HEK293 (cell line): ENCODE measurements at regions not wholly inside any gene's neighbourhood (a gene's known extent, or its start where the extent isn't known, plus 50 kb on each side); places are given as distances from the start of the nearest gene placed in this dataset.

Source experiments
- CTCF ChIA-PET: fragments of 350-600 bp; formaldehyde crosslinking; extraction: SDS; loops from one replicate; lab custom pipeline; 2021; ENCODE audit warnings: antibody characterized with exemption; lab: Yijun Ruan, JAX
- POLR2A ChIA-PET: fragments of 300-600 bp; formaldehyde crosslinking; extraction: SDS; loops from one replicate; lab custom pipeline; 2020; ENCODE audit warnings: antibody characterized with exemption, inconsistent platforms; lab: Yijun Ruan, JAX
- H3K27ac ChIP-seq: fragments of 200-500 bp; sonication (Bioruptor generic); 2 replicates; pipeline ENCODE4 v1.5.1; 2014; ENCODE audit warnings: low read depth, low read length, control low read depth, inconsistent platforms; ENCODE audit errors: extremely low read depth
- H3K36me3 ChIP-seq, 2 experiments: fragments of 200-500 bp in 1 of 2; sonication (Bioruptor generic) in 1 of 2; 1 replicate in 1 of 2; 2 replicates in 1 of 2; pipeline ENCODE4 v1.5.1; 2014 to 2017; ENCODE audit warnings: inconsistent platforms in 2 of 2, low read length in 2 of 2; ENCODE audit not compliant: control insufficient read depth in 2 of 2, insufficient read depth in 1 of 2
- H3K4me1 ChIP-seq: fragments of 200-500 bp; sonication (Bioruptor generic); 2 replicates; pipeline ENCODE4 v1.5.1; 2014; ENCODE audit warnings: mild to moderate bottlenecking, low read length, inconsistent platforms; ENCODE audit not compliant: control insufficient read depth, insufficient read depth
- H3K4me3 ChIP-seq: 2 replicates; pipeline ENCODE4 v1.5.1; 2011; ENCODE audit warnings: low read depth, mild to moderate bottlenecking, control low read depth, low read length, moderate library complexity
- H3K9me3 ChIP-seq: fragments of 200-500 bp; sonication (Bioruptor generic); 2 replicates; pipeline ENCODE4 v1.5.1; 2014; ENCODE audit warnings: low read depth, low read length, inconsistent platforms; ENCODE audit not compliant: control insufficient read depth, insufficient read depth
- EGR2 ChIP-seq: fragments of 450-650 bp; formaldehyde crosslinking; IDR thresholded peaks from 2 replicates; pipeline ENCODE4 v1.5.1; 2016; ENCODE audit warnings: low read depth, missing biosample characterization, missing genetic modification characterization
- HOXD13 ChIP-seq: sonication (generic); formaldehyde crosslinking; IDR thresholded peaks from 2 replicates; pipeline ENCODE4 v1.8.0; 2022; ENCODE audit warnings: missing genetic modification reagents, borderline replicate concordance
- MYNN ChIP-seq: fragments of 450-650 bp; formaldehyde crosslinking; IDR thresholded peaks from 2 replicates; pipeline ENCODE4 v1.5.1; 2016; ENCODE audit warnings: missing biosample characterization, missing genetic modification characterization, borderline replicate concordance
- REPIN1 ChIP-seq: fragments of 450-650 bp; formaldehyde crosslinking; IDR thresholded peaks from 2 replicates; pipeline ENCODE4 v1.5.1; 2017; ENCODE audit warnings: missing biosample characterization, missing genetic modification characterization, low read depth
- SP3 ChIP-seq: fragments of 450-650 bp; formaldehyde crosslinking; IDR thresholded peaks from 2 replicates; pipeline ENCODE4 v1.5.1; 2016; ENCODE audit warnings: missing biosample characterization, missing genetic modification characterization
- ZBTB1 ChIP-seq: fragments of 450-650 bp; formaldehyde crosslinking; IDR thresholded peaks from 2 replicates; pipeline ENCODE4 v1.5.1; 2016; ENCODE audit warnings: missing biosample characterization, missing genetic modification characterization
- ZNF155 ChIP-seq: fragments of 450-650 bp; formaldehyde crosslinking; IDR thresholded peaks from 2 replicates; pipeline ENCODE4 v1.5.1; 2016; ENCODE audit warnings: missing biosample characterization, missing genetic modification characterization
- ZNF16 ChIP-seq: fragments of 450-650 bp; formaldehyde crosslinking; IDR thresholded peaks from 2 replicates; pipeline ENCODE4 v1.5.1; 2016; ENCODE audit warnings: low read depth, missing biosample characterization, missing genetic modification characterization
- ZNF175 ChIP-seq: fragments of 450-650 bp; formaldehyde crosslinking; IDR thresholded peaks from 2 replicates; pipeline ENCODE4 v1.5.1; 2016; ENCODE audit warnings: missing biosample characterization, missing genetic modification characterization
- ZNF26 ChIP-seq: fragments of 450-650 bp; formaldehyde crosslinking; IDR thresholded peaks from 2 replicates; pipeline ENCODE4 v1.5.1; 2016; ENCODE audit warnings: missing biosample characterization, missing genetic modification characterization
- ZNF292 ChIP-seq: fragments of 450-650 bp; formaldehyde crosslinking; IDR thresholded peaks from 2 replicates; pipeline ENCODE4 v1.5.1; 2016; ENCODE audit warnings: low read depth, missing biosample characterization, missing genetic modification characterization, borderline replicate concordance
- ZNF404 ChIP-seq: fragments of 450-650 bp; formaldehyde crosslinking; IDR thresholded peaks from 2 replicates; pipeline ENCODE4 v1.5.1; 2017; ENCODE audit warnings: missing biosample characterization, missing genetic modification characterization
- ZNF426 ChIP-seq: fragments of 450-650 bp; formaldehyde crosslinking; IDR thresholded peaks from 2 replicates; pipeline ENCODE4 v1.5.1; 2017; ENCODE audit warnings: missing biosample characterization, missing genetic modification characterization, mild to moderate bottlenecking, inconsistent platforms, moderate library complexity
- ZNF549 ChIP-seq: fragments of 450-650 bp; IDR thresholded peaks from 2 replicates; pipeline ENCODE4 v1.5.1; 2018; ENCODE audit warnings: missing biosample characterization, missing genetic modification characterization, mild to moderate bottlenecking, inconsistent platforms, moderate library complexity
- ZNF555 ChIP-seq: fragments of 450-650 bp; formaldehyde crosslinking; conservative IDR thresholded peaks from 2 replicates; pipeline ENCODE4 v1.5.1; 2017; ENCODE audit warnings: missing biosample characterization, mild to moderate bottlenecking, missing genetic modification characterization, inconsistent platforms
- ZNF792 ChIP-seq: fragments of 450-650 bp; formaldehyde crosslinking; IDR thresholded peaks from 2 replicates; pipeline ENCODE4 v1.5.1; 2016; ENCODE audit warnings: missing biosample characterization, missing genetic modification characterization
- ZSCAN16 ChIP-seq: fragments of 450-650 bp; formaldehyde crosslinking; IDR thresholded peaks from 2 replicates; pipeline ENCODE4 v1.5.1; 2016; ENCODE audit warnings: missing biosample characterization, missing genetic modification characterization
- ZSCAN18 ChIP-seq: fragments of 450-650 bp; formaldehyde crosslinking; IDR thresholded peaks from 2 replicates; pipeline ENCODE4 v1.5.1; 2016; ENCODE audit warnings: missing biosample characterization, missing genetic modification characterization
- ZXDB ChIP-seq: fragments of 450-650 bp; formaldehyde crosslinking; IDR thresholded peaks from 2 replicates; pipeline ENCODE4 v1.5.1; 2016; ENCODE audit warnings: missing biosample characterization, missing genetic modification characterization
- TF ChIP-seq, protein P1 (sequence below): fragments of 450-650 bp; IDR thresholded peaks from 2 replicates; pipeline ENCODE4 v1.5.1; 2018; ENCODE audit warnings: missing biosample characterization, mild to moderate bottlenecking, missing genetic modification characterization
- TF ChIP-seq, protein P2 (sequence below): fragments of 450-650 bp; formaldehyde crosslinking; IDR thresholded peaks from 2 replicates; pipeline ENCODE4 v1.5.1; 2016; ENCODE audit warnings: missing biosample characterization, missing genetic modification characterization
- TF ChIP-seq, protein P3 (sequence below): fragments of 450-650 bp; formaldehyde crosslinking; IDR thresholded peaks from 2 replicates; pipeline ENCODE4 v1.5.1; 2017; ENCODE audit warnings: missing biosample characterization, missing genetic modification characterization
- TF ChIP-seq, protein P4 (sequence below): fragments of 450-650 bp; formaldehyde crosslinking; IDR thresholded peaks from 2 replicates; pipeline ENCODE4 v1.5.1; 2016; ENCODE audit warnings: missing biosample characterization, missing genetic modification characterization
- TF ChIP-seq, protein P5 (sequence below): fragments of 450-650 bp; formaldehyde crosslinking; IDR thresholded peaks from 2 replicates; pipeline ENCODE4 v1.5.1; 2016; ENCODE audit warnings: missing biosample characterization, missing genetic modification characterization, low read depth
- TF ChIP-seq, protein P6 (sequence below): fragments of 450-650 bp; formaldehyde crosslinking; IDR thresholded peaks from 2 replicates; pipeline ENCODE4 v1.5.1; 2016; ENCODE audit warnings: missing biosample characterization, missing genetic modification characterization

- CTCF ChIA-PET = no interaction called here
- POLR2A ChIA-PET = no interaction called here
- TF ChIP-seq ZNF16 = no peak
- TF ChIP-seq, protein P1, sequence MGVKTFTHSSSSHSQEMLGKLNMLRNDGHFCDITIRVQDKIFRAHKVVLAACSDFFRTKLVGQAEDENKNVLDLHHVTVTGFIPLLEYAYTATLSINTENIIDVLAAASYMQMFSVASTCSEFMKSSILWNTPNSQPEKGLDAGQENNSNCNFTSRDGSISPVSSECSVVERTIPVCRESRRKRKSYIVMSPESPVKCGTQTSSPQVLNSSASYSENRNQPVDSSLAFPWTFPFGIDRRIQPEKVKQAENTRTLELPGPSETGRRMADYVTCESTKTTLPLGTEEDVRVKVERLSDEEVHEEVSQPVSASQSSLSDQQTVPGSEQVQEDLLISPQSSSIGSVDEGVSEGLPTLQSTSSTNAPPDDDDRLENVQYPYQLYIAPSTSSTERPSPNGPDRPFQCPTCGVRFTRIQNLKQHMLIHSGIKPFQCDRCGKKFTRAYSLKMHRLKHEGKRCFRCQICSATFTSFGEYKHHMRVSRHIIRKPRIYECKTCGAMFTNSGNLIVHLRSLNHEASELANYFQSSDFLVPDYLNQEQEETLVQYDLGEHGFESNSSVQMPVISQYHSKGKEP = no peak
- TF ChIP-seq ZXDB (tag by site-specific recombination) = no peak
- TF ChIP-seq ZNF175 (tag by site-specific recombination) = no peak
- TF ChIP-seq, protein P2, sequence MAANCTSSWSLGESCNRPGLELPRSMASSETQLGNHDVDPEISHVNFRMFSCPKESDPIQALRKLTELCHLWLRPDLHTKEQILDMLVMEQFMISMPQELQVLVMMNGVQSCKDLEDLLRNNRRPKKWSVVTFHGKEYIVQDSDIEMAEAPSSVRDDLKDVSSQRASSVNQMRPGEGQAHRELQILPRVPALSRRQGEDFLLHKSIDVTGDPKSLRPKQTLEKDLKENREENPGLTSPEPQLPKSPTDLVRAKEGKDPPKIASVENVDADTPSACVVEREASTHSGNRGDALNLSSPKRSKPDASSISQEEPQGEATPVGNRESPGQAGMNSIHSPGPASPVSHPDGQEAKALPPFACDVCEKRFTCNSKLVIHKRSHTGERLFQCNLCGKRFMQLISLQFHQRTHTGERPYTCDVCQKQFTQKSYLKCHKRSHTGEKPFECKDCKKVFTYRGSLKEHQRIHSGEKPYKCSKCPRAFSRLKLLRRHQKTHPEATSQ (tag by site-specific recombination) = no peak
- TF ChIP-seq ZNF155 = no peak
- no peaks in the 10 kb centered on the region for H3K36me3 ChIP-seq
- H3K9me3 ChIP-seq = no peaks in the 10 kb centered on the region
- no peaks in the 10 kb centered on the region for H3K4me1 ChIP-seq
- H3K4me3 ChIP-seq = no peak overlapping the region
- no peak overlapping the region for H3K27ac ChIP-seq
Observed at GRCh38 chr3:6449099-6449498, 411.8 kb upstream of the GRM7 start.

DNA sequence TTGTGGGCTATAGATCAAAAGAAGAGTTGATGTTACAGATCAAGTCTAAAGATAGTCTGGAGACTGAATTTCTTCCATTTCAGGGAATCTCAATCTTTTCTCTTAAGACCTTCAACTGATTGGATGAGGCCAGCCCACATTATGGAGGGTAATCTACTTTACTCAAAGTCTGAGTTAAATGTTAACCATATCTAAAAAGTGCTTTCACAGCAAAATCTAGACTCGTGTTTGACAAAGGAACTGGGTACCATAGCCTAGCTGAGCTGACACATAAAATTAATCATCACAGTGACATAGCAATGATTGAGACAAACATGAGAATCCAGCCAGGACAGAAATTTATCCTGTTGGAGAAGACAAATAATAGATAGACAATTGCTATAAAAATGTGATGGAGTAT, 407.9 kb upstream of the GRM7 start:
- Histone ChIP-seq H3K4me1 (no peaks in the 10 kb centered on the region), H3K4me3 (no peak overlapping the region), H3K27ac (no peak overlapping the region), H3K36me3 (no peaks in the 10 kb centered on the region), H3K9me3 (no peaks in the 10 kb centered on the region)
- CTCF ChIA-PET = no interaction called here
- POLR2A ChIA-PET = no interaction called here
- no peak for TF ChIP-seq HOXD13
- no peak for TF ChIP-seq ZNF555 (tag by site-specific recombination)
- TF ChIP-seq ZSCAN16 = no peak
- TF ChIP-seq, protein P3, sequence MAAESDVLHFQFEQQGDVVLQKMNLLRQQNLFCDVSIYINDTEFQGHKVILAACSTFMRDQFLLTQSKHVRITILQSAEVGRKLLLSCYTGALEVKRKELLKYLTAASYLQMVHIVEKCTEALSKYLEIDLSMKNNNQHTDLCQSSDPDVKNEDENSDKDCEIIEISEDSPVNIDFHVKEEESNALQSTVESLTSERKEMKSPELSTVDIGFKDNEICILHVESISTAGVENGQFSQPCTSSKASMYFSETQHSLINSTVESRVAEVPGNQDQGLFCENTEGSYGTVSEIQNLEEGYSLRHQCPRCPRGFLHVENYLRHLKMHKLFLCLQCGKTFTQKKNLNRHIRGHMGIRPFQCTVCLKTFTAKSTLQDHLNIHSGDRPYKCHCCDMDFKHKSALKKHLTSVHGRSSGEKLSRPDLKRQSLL (tag by site-specific recombination) = no peak
- TF ChIP-seq REPIN1 (tag by site-specific recombination) = no peak
- TF ChIP-seq, protein P4, sequence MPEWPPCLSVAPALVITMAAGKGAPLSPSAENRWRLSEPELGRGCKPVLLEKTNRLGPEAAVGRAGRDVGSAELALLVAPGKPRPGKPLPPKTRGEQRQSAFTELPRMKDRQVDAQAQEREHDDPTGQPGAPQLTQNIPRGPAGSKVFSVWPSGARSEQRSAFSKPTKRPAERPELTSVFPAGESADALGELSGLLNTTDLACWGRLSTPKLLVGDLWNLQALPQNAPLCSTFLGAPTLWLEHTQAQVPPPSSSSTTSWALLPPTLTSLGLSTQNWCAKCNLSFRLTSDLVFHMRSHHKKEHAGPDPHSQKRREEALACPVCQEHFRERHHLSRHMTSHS = no peak
- no peak for TF ChIP-seq SP3 (tag by site-specific recombination)
- no peak for TF ChIP-seq MYNN
- TF ChIP-seq ZNF426 (tag by site-specific recombination) = no peak
- TF ChIP-seq, protein P5, sequence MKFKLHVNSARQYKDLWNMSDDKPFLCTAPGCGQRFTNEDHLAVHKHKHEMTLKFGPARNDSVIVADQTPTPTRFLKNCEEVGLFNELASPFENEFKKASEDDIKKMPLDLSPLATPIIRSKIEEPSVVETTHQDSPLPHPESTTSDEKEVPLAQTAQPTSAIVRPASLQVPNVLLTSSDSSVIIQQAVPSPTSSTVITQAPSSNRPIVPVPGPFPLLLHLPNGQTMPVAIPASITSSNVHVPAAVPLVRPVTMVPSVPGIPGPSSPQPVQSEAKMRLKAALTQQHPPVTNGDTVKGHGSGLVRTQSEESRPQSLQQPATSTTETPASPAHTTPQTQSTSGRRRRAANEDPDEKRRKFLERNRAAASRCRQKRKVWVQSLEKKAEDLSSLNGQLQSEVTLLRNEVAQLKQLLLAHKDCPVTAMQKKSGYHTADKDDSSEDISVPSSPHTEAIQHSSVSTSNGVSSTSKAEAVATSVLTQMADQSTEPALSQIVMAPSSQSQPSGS = no peak
- no peak for TF ChIP-seq ZNF26 (tag by site-specific recombination)
- TF ChIP-seq ZNF292 (tag by site-specific recombination) = no peak
- no peak for TF ChIP-seq ZNF549 (tag by site-specific recombination)
- TF ChIP-seq EGR2 (tag by site-specific recombination) = no peak
- no peak for TF ChIP-seq ZSCAN18 (tag by site-specific recombination)
- TF ChIP-seq ZBTB1 (tag by site-specific recombination) = no peak
- TF ChIP-seq ZNF404 (tag by site-specific recombination) = no peak
- no peak for TF ChIP-seq ZNF792
- TF ChIP-seq, protein P6, sequence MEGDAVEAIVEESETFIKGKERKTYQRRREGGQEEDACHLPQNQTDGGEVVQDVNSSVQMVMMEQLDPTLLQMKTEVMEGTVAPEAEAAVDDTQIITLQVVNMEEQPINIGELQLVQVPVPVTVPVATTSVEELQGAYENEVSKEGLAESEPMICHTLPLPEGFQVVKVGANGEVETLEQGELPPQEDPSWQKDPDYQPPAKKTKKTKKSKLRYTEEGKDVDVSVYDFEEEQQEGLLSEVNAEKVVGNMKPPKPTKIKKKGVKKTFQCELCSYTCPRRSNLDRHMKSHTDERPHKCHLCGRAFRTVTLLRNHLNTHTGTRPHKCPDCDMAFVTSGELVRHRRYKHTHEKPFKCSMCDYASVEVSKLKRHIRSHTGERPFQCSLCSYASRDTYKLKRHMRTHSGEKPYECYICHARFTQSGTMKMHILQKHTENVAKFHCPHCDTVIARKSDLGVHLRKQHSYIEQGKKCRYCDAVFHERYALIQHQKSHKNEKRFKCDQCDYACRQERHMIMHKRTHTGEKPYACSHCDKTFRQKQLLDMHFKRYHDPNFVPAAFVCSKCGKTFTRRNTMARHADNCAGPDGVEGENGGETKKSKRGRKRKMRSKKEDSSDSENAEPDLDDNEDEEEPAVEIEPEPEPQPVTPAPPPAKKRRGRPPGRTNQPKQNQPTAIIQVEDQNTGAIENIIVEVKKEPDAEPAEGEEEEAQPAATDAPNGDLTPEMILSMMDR (tag by site-specific recombination) = no peak
